ENCODE measurements at regions not wholly inside any gene's neighbourhood (a gene's known extent, or its start where the extent isn't known, plus 50 kb on each side); places are given as distances from the start of the nearest gene placed in this dataset.

- H3K27ac Mint-ChIP-seq = no peak overlapping the region
- H3K9me3 Mint-ChIP-seq = no peaks in the 10 kb centered on the region
- peaks cover 20% of the 10 kb centered on the region for H3K27me3 Mint-ChIP-seq
- H3K36me3 Mint-ChIP-seq = no peaks in the 10 kb centered on the region
- H3K4me3 Mint-ChIP-seq = no peak overlapping the region
- H3K4me1 Mint-ChIP-seq = no peaks in the 10 kb centered on the region
Measured at GRCh38 chr15:68482246-68482645, 50.3 kb upstream of the ITGA11 start.

GRCh38 chr15:68483165-68483564 lies 51.2 kb upstream of the ITGA11 start:
- Mint-ChIP-seq H3K27ac (no peak overlapping the region), H3K9me3 (no peaks in the 10 kb centered on the region), H3K4me1 (no peaks in the 10 kb centered on the region), H3K4me3 (no peak overlapping the region), H3K36me3 (no peaks in the 10 kb centered on the region), H3K27me3 (peaks cover 18% of the 10 kb centered on the region)

GRCh38 chr15:68484220-68484619 lies 52.3 kb upstream of the ITGA11 start:
- Mint-ChIP-seq H3K36me3 (no peaks in the 10 kb centered on the region), H3K9me3 (no peaks in the 10 kb centered on the region), H3K4me1 (no peaks in the 10 kb centered on the region), H3K4me3 (no peak overlapping the region), H3K27me3 (peaks cover 17% of the 10 kb centered on the region), H3K27ac (no peak overlapping the region)

- H3K9me3 Mint-ChIP-seq = no peaks in the 10 kb centered on the region
- H3K27ac Mint-ChIP-seq = no peak overlapping the region
- H3K4me3 Mint-ChIP-seq = no peak overlapping the region
- H3K36me3 Mint-ChIP-seq = no peaks in the 10 kb centered on the region
- H3K4me1 Mint-ChIP-seq = no peaks in the 10 kb centered on the region
- H3K27me3 Mint-ChIP-seq = peaks cover 17% of the 10 kb centered on the region
Measured at GRCh38 chr15:68484696-68485400, 52.9 kb upstream of the ITGA11 start.

- H3K27me3 Mint-ChIP-seq = peaks cover 16% of the 10 kb centered on the region
- no peaks in the 10 kb centered on the region for H3K9me3 Mint-ChIP-seq
- no peak overlapping the region for H3K27ac Mint-ChIP-seq
- no peak overlapping the region for H3K4me3 Mint-ChIP-seq
- H3K36me3 Mint-ChIP-seq = no peaks in the 10 kb centered on the region
- no peaks in the 10 kb centered on the region for H3K4me1 Mint-ChIP-seq
Measured at GRCh38 chr15:68485721-68486360, 53.9 kb upstream of the ITGA11 start.

GRCh38 chr15:68487087-68487843 lies 55.3 kb upstream of the ITGA11 start:
- no peaks in the 10 kb centered on the region for H3K36me3 Mint-ChIP-seq
- H3K27ac Mint-ChIP-seq = no peak overlapping the region
- H3K27me3 Mint-ChIP-seq = peaks cover 16% of the 10 kb centered on the region
- no peaks in the 10 kb centered on the region for H3K9me3 Mint-ChIP-seq
- no peaks in the 10 kb centered on the region for H3K4me1 Mint-ChIP-seq
- H3K4me3 Mint-ChIP-seq = no peak overlapping the region

- Mint-ChIP-seq H3K27me3 (peaks cover 13% of the 10 kb centered on the region), H3K36me3 (no peaks in the 10 kb centered on the region), H3K4me3 (no peak overlapping the region)
Measured at GRCh38 chr15:68488290-68488689, 56.3 kb upstream of the ITGA11 start.

GRCh38 chr15:68488966-68489365 lies 57.0 kb upstream of the ITGA11 start:
- Mint-ChIP-seq H3K4me3 (no peak overlapping the region), H3K9me3 (no peaks in the 10 kb centered on the region), H3K36me3 (no peaks in the 10 kb centered on the region), H3K27me3 (peaks cover 15% of the 10 kb centered on the region), H3K27ac (no peak overlapping the region), H3K4me1 (no peaks in the 10 kb centered on the region)

More at GRCh38 chr15:68488290-68488689, 56.3 kb upstream of the ITGA11 start:
- no peaks in the 10 kb centered on the region for H3K4me1 Mint-ChIP-seq
- H3K9me3 Mint-ChIP-seq = no peaks in the 10 kb centered on the region
- no peak overlapping the region for H3K27ac Mint-ChIP-seq

GRCh38 chr15:68489421-68489820 lies 57.5 kb upstream of the ITGA11 start:
- H3K9me3 Mint-ChIP-seq = no peaks in the 10 kb centered on the region
- no peaks in the 10 kb centered on the region for H3K4me1 Mint-ChIP-seq
- peaks cover 15% of the 10 kb centered on the region for H3K27me3 Mint-ChIP-seq
- no peaks in the 10 kb centered on the region for H3K36me3 Mint-ChIP-seq
- H3K4me3 Mint-ChIP-seq = no peak overlapping the region
- no peak overlapping the region for H3K27ac Mint-ChIP-seq

GRCh38 chr15:68491415-68492106 lies 59.6 kb upstream of the ITGA11 start:
- Mint-ChIP-seq H3K27ac (no peak overlapping the region), H3K27me3 (peaks cover 11% of the 10 kb centered on the region), H3K9me3 (no peaks in the 10 kb centered on the region), H3K4me1 (no peaks in the 10 kb centered on the region), H3K4me3 (no peak overlapping the region), H3K36me3 (no peaks in the 10 kb centered on the region)

GRCh38 chr15:68492855-68493254 lies 60.9 kb upstream of the ITGA11 start:
- Mint-ChIP-seq H3K4me1 (no peaks in the 10 kb centered on the region), H3K36me3 (no peaks in the 10 kb centered on the region), H3K27ac (no peak overlapping the region), H3K9me3 (no peaks in the 10 kb centered on the region), H3K27me3 (peaks cover 10% of the 10 kb centered on the region), H3K4me3 (no peak overlapping the region)

GRCh38 chr15:68493629-68494028 lies 61.7 kb upstream of the ITGA11 start:
- Mint-ChIP-seq H3K27me3 (peaks cover 6% of the 10 kb centered on the region), H3K36me3 (no peaks in the 10 kb centered on the region), H3K4me3 (no peak overlapping the region), H3K9me3 (no peaks in the 10 kb centered on the region), H3K27ac (no peak overlapping the region), H3K4me1 (no peaks in the 10 kb centered on the region)

- Mint-ChIP-seq H3K27me3 (peaks cover 6% of the 10 kb centered on the region), H3K4me1 (no peaks in the 10 kb centered on the region)
Measured at GRCh38 chr15:68494573-68495110, 62.7 kb upstream of the ITGA11 start.

GRCh38 chr15:68495221-68495950 lies 63.4 kb upstream of the ITGA11 start:
- Mint-ChIP-seq H3K36me3 (no peaks in the 10 kb centered on the region), H3K4me1 (no peaks in the 10 kb centered on the region), H3K27ac (no peak overlapping the region), H3K9me3 (no peaks in the 10 kb centered on the region), H3K27me3 (peaks cover 6% of the 10 kb centered on the region), H3K4me3 (no peak overlapping the region)

More at GRCh38 chr15:68494573-68495110, 62.7 kb upstream of the ITGA11 start:
- no peak overlapping the region for H3K4me3 Mint-ChIP-seq
- no peaks in the 10 kb centered on the region for H3K36me3 Mint-ChIP-seq
- no peak overlapping the region for H3K27ac Mint-ChIP-seq
- no peaks in the 10 kb centered on the region for H3K9me3 Mint-ChIP-seq

Measured in activated naive CD4-positive, alpha-beta T cell treated with anti-CD3 and anti-CD28 coated beads, Interleukin-2, amount 50 U/mL, for 24 hours (primary cell).